PC-9 (cell line): ENCODE measurements at regions not wholly inside any gene's neighbourhood (a gene's known extent, or its start where the extent isn't known, plus 50 kb on each side); places are given as distances from the start of the nearest gene placed in this dataset.

Source experiments
- BruUV-seq: library from RNA; stranded (reverse); fragments of 400-500 nt; replicated peaks from 2 replicates; lab custom pipeline; 2021; lab: Mats Ljungman, UMichigan
- CTCF ChIA-PET: fragments of 300-600 bp; sonication (Branson Sonifier 250); formaldehyde crosslinking; loops from one replicate; lab custom pipeline; 2022; ENCODE audit warnings: antibody characterized with exemption; lab: Charles Lee
- POLR2A ChIA-PET: fragments of 300-600 bp; sonication (Branson Sonifier 250); formaldehyde crosslinking; loops from one replicate; lab custom pipeline; 2022; ENCODE audit warnings: antibody characterized with exemption; ENCODE audit not compliant: unreplicated experiment; lab: Charles Lee
- DNase-seq, 2 experiments: peaks; one replicate each; pipeline versions ENCODE4 v3.0.0 to v3.0.0-alpha.2; 2015 to 2022; ENCODE audit warnings: mixed read lengths in 1 of 2
- H2AFZ ChIP-seq: fragments of 200-600 bp; sonication (generic); 2 replicates; pipeline ENCODE4 v1.8.1; 2017; ENCODE audit warnings: antibody characterized with exemption
- H3F3A ChIP-seq: fragments of 200-600 bp; sonication (generic); 2 replicates; pipeline ENCODE4 v1.8.1; 2017; ENCODE audit warnings: antibody characterized with exemption, mild to moderate bottlenecking, low read depth; ENCODE audit not compliant: insufficient read depth
- H3K27ac ChIP-seq: fragments of 200-600 bp; sonication (generic); 2 replicates; pipeline ENCODE4 v1.6.1; 2016; ENCODE audit warnings: mixed run types
- H3K27me3 ChIP-seq: fragments of 200-600 bp; sonication (generic); 2 replicates; pipeline ENCODE4 v1.6.1; 2016; ENCODE audit warnings: low read depth, mixed run types; ENCODE audit not compliant: insufficient read depth
- H3K36me3 ChIP-seq: fragments of 200-600 bp; sonication (generic); 2 replicates; pipeline ENCODE4 v1.6.1; 2016; ENCODE audit warnings: low read depth, mixed run types
- H3K4me1 ChIP-seq: fragments of 200-600 bp; sonication (generic); replicated peaks from 2 replicates; pipeline ENCODE4 v1.6.1; 2016; ENCODE audit warnings: mixed run types; ENCODE audit not compliant: insufficient read depth
- H3K4me2 ChIP-seq: fragments of 200-600 bp; sonication (generic); 2 replicates; pipeline ENCODE4 v1.6.1; 2017; ENCODE audit warnings: mixed run types
- H3K4me3 ChIP-seq: fragments of 200-600 bp; sonication (generic); 2 replicates; pipeline ENCODE4 v1.6.1; 2016; ENCODE audit warnings: mixed run types
- H3K79me2 ChIP-seq: fragments of 200-600 bp; sonication (generic); 2 replicates; pipeline ENCODE4 v1.6.1; 2017; ENCODE audit warnings: low read depth, mixed run types
- H3K9me2 ChIP-seq: fragments of 200-600 bp; sonication (generic); 2 replicates; pipeline ENCODE4 v1.8.1; 2017; ENCODE audit warnings: mild to moderate bottlenecking; ENCODE audit not compliant: insufficient read depth
- H3K9me3 ChIP-seq: fragments of 200-600 bp; sonication (generic); 2 replicates; pipeline ENCODE4 v1.8.1; 2016; ENCODE audit warnings: low read depth; ENCODE audit not compliant: insufficient read depth
- H4K20me1 ChIP-seq: fragments of 200-600 bp; sonication (generic); 2 replicates; pipeline ENCODE4 v1.8.1; 2017; ENCODE audit not compliant: insufficient read depth
- CTCF ChIP-seq: fragments of 200-600 bp; sonication (generic); conservative IDR thresholded peaks from 2 replicates; pipeline ENCODE4 v1.6.1; 2017; ENCODE audit warnings: mixed run types, antibody characterized with exemption, mild to moderate bottlenecking, moderate library complexity
- EZH2 ChIP-seq: fragments of 200-600 bp; sonication (generic); IDR thresholded peaks from 2 replicates; pipeline ENCODE4 v1.8.0; 2017; ENCODE audit warnings: antibody characterized with exemption, low read depth
- intact Hi-C: fragments of 100-400 bp; cut with micrococcal nuclease; formaldehyde crosslinking; loops from one replicate; pipeline ENCODE4 v1.10.0; 2022; ENCODE audit not compliant: unreplicated experiment

DNA sequence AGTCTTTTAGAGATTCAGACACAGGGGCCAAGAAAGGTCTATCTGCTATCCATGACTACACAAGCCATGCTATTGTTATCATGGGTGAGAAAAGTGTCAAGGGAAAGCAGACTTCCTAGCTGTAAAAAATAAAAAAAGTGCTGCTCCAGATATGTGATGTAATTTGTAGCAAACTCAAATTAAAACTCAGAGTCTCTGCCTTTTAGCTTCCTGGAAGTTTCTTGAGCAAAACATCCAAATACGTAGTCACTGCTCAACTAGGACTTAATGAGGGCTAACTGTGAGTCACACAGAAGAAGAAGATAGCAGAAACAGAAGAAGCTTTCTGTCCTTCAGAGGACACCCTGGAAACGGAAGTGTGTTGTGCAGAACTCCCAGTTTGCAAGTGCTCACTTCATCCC lies 393.4 kb upstream of the NR2F2 start:
- ChIA-PET POLR2A (no interaction called here), CTCF (interaction anchor here (0.6 kb wide), 1 partner anchor 20 kb away, joined by 5 read pairs; no protein-coding TSS in a partner anchor)
- Histone ChIP-seq H3K27ac (no peak overlapping the region), H3K79me2 (no peaks in the 10 kb centered on the region), H2AFZ (no peak overlapping the region), H3K9me3 (no peaks in the 10 kb centered on the region; the same call in 1 of the 2 replicates), H3F3A (no peaks in the 10 kb centered on the region), H3K27me3 (no peaks in the 10 kb centered on the region), H3K4me1 (no peaks in the 10 kb centered on the region; the same call in 1 of the 2 replicates), H3K4me2 (no peak overlapping the region), H4K20me1 (no peaks in the 10 kb centered on the region), H3K4me3 (no peak overlapping the region), H3K9me2 (no peaks in the 10 kb centered on the region), H3K36me3 (no peaks in the 10 kb centered on the region)
- intact Hi-C loops, result no loop called here
- no peak for TF ChIP-seq CTCF
- no peak for TF ChIP-seq EZH2
- DNase-seq, result no peak
- no TSS peak for BruUV-seq

- no peak for DNase-seq
- Histone ChIP-seq H4K20me1 (no peaks in the 10 kb centered on the region), H3K27me3 (no peaks in the 10 kb centered on the region), H3K4me2 (no peak overlapping the region), H3K9me3 (no peaks in the 10 kb centered on the region), H2AFZ (no peak overlapping the region), H3K36me3 (no peaks in the 10 kb centered on the region), H3F3A (no peaks in the 10 kb centered on the region), H3K9me2 (no peaks in the 10 kb centered on the region), H3K27ac (no peak overlapping the region), H3K79me2 (no peaks in the 10 kb centered on the region), H3K4me3 (no peak overlapping the region), H3K4me1 (no peaks in the 10 kb centered on the region)
- TF ChIP-seq EZH2, result no peak
- no peak for TF ChIP-seq CTCF
- CTCF ChIA-PET, result no interaction called here
- intact Hi-C loops, result no loop called here
- POLR2A ChIA-PET, result no interaction called here
- no TSS peak for BruUV-seq
These were observed 390.0 kb upstream of the NR2F2 start for GRCh38 chr15:95940431-95940985.

GRCh38 chr15:95944193-95944592 lies 386.3 kb upstream of the NR2F2 start:
- no peak overlapping the region for H3K4me3 ChIP-seq
- no TSS peak for BruUV-seq
- no peaks in the 10 kb centered on the region for H3K9me3 ChIP-seq
- H3K27ac ChIP-seq, result no peak overlapping the region
- no peaks in the 10 kb centered on the region for H3F3A ChIP-seq
- intact Hi-C loops, result no loop called here
- DNase-seq, result no peak
- H2AFZ ChIP-seq, result no peak overlapping the region
- no peaks in the 10 kb centered on the region for H3K36me3 ChIP-seq
- ChIA-PET CTCF (no interaction called here), POLR2A (no interaction called here)
- peaks cover 4% of the 10 kb centered on the region; the same call in 1 of the 2 replicates for H3K9me2 ChIP-seq
- no peaks in the 10 kb centered on the region for H4K20me1 ChIP-seq
- no peaks in the 10 kb centered on the region for H3K27me3 ChIP-seq
- H3K4me2 ChIP-seq, result no peak overlapping the region
- TF ChIP-seq EZH2 (no peak), CTCF (no peak)
- H3K4me1 ChIP-seq, result no peaks in the 10 kb centered on the region
- no peaks in the 10 kb centered on the region for H3K79me2 ChIP-seq
